Liver (tissue), 8 donors: ENCODE measurements at regions not wholly inside any gene's neighbourhood (a gene's known extent, or its start where the extent isn't known, plus 50 kb on each side); places are given as distances from the start of the nearest gene placed in this dataset.

Source experiments
- DNase-seq: peaks from one replicate; pipeline ENCODE4 v3.0.0-alpha.2; 2017; ENCODE audit warnings: low spot score
- H3K27ac ChIP-seq, 2 donors: one replicate each; pipeline ENCODE4 v1.7.0; 2013; ENCODE audit warnings: inconsistent platforms in 2 of 2, low read length in 2 of 2, control low read depth in 1 of 2, low read depth in 1 of 2, mild to moderate bottlenecking in 1 of 2
- H3K27me3 ChIP-seq, 4 donors: one replicate each; pipeline versions ENCODE4 v1.6.1 to v1.7.0; 2013; ENCODE audit warnings: low read length in 3 of 4, inconsistent platforms in 1 of 4, mild to moderate bottlenecking in 1 of 4, moderate library complexity in 1 of 4; ENCODE audit not compliant: control insufficient read depth in 4 of 4, insufficient read depth in 4 of 4
- H3K36me3 ChIP-seq, 4 donors: one replicate each; pipeline versions ENCODE4 v1.6.1 to v1.7.0; 2013; ENCODE audit warnings: low read length in 3 of 4, mild to moderate bottlenecking in 3 of 4, low read depth in 1 of 4, moderate library complexity in 1 of 4; ENCODE audit not compliant: control insufficient read depth in 4 of 4, insufficient read depth in 3 of 4
- H3K4me1 ChIP-seq, 4 donors: one replicate each; pipeline versions ENCODE4 v1.6.1 to v1.7.0; 2013; ENCODE audit warnings: low read length in 3 of 4, mild to moderate bottlenecking in 3 of 4, moderate library complexity in 1 of 4; ENCODE audit not compliant: control insufficient read depth in 4 of 4, insufficient read depth in 4 of 4
- H3K4me3 ChIP-seq, 3 donors: one replicate each; pipeline versions ENCODE4 v1.6.1 to v1.7.0; 2013; ENCODE audit warnings: low read length in 3 of 3, control low read depth in 1 of 3, low read depth in 1 of 3, mild to moderate bottlenecking in 1 of 3
- H3K9ac ChIP-seq, 2 donors: one replicate each; pipeline ENCODE4 v1.7.0; 2013; ENCODE audit warnings: low read length in 2 of 2, mild to moderate bottlenecking in 2 of 2, moderate library complexity in 2 of 2, control low read depth in 1 of 2, low read depth in 1 of 2
- H3K9me3 ChIP-seq, 4 donors: one replicate each; pipeline versions ENCODE4 v1.6.1 to v1.7.0; 2013; ENCODE audit warnings: low read length in 3 of 4; ENCODE audit not compliant: control insufficient read depth in 4 of 4
- ATF3 ChIP-seq: IDR thresholded peaks from 2 replicates; pipeline ENCODE4 v1.6.1; 2016; ENCODE audit warnings: antibody characterized with exemption
- CTCF ChIP-seq: fragments of 150-350 bp; IDR thresholded peaks from 2 replicates; pipeline ENCODE4 v1.5.1; 2017; ENCODE audit warnings: improper control_type of control experiment, low read depth, low read length; ENCODE audit not compliant: missing input control
- EGR1 ChIP-seq, 2 donors: IDR thresholded peaks; 2 replicates each; pipeline ENCODE4 v1.6.1; 2016 to 2018; ENCODE audit warnings: antibody characterized with exemption in 2 of 2, low read depth in 2 of 2
- FOXA1 ChIP-seq: IDR thresholded peaks from 2 replicates; pipeline ENCODE4 v1.6.1; 2016; ENCODE audit warnings: antibody characterized with exemption
- FOXA2 ChIP-seq: IDR thresholded peaks from 2 replicates; pipeline ENCODE4 v1.6.1; 2016; ENCODE audit warnings: antibody characterized with exemption
- HNF4A ChIP-seq, 2 donors: conservative IDR thresholded peaks; 2 replicates each; pipeline ENCODE4 v1.6.1; 2016; ENCODE audit warnings: antibody characterized with exemption in 2 of 2, mild to moderate bottlenecking in 2 of 2
- HNF4G ChIP-seq: IDR thresholded peaks from 2 replicates; pipeline ENCODE4 v1.6.1; 2016; ENCODE audit warnings: antibody characterized with exemption
- JUND ChIP-seq, 2 donors: IDR thresholded peaks; 2 replicates each; pipeline ENCODE4 v1.6.1; 2016; ENCODE audit warnings: antibody characterized with exemption in 2 of 2
- MAX ChIP-seq: IDR thresholded peaks from 2 replicates; pipeline ENCODE4 v1.6.1; 2016; ENCODE audit warnings: antibody characterized with exemption
- NR2F2 ChIP-seq: IDR thresholded peaks from 2 replicates; pipeline ENCODE4 v1.6.1; 2016; ENCODE audit warnings: antibody characterized with exemption
- RAD21 ChIP-seq, 2 donors: IDR thresholded peaks; 2 replicates each; pipeline ENCODE4 v1.6.1; 2016; ENCODE audit warnings: antibody characterized with exemption in 2 of 2, mild to moderate bottlenecking in 2 of 2
- REST ChIP-seq: IDR thresholded peaks from 2 replicates; pipeline ENCODE4 v1.6.1; 2016; ENCODE audit warnings: antibody characterized with exemption, mild to moderate bottlenecking
- SP1 ChIP-seq: IDR thresholded peaks from 2 replicates; pipeline ENCODE4 v1.6.1; 2018; ENCODE audit warnings: antibody characterized with exemption, mild to moderate bottlenecking
- TAF1 ChIP-seq: conservative IDR thresholded peaks from 2 replicates; pipeline ENCODE4 v1.6.1; 2016; ENCODE audit warnings: antibody characterized with exemption, mild to moderate bottlenecking
- YY1 ChIP-seq: IDR thresholded peaks from 2 replicates; pipeline ENCODE4 v1.6.1; 2016; ENCODE audit warnings: antibody characterized with exemption, mild to moderate bottlenecking
- ZBTB33 ChIP-seq: IDR thresholded peaks from 2 replicates; pipeline ENCODE4 v1.6.1; 2016; ENCODE audit warnings: antibody characterized with exemption
- WGBS: extraction: QIAGEN DNeasy Blood & Tissue Kit; methylation state at CpG from one replicate; pipeline ENCODE4 v1.1.7; 2013; 5-methylcytosine and 5-hydroxymethylcytosine counted together
- donor health status: healthy.
- donor health status: healthy.
- donor health status: healthy.
- donor health status: healthy.
- donor health status: healthy.

- 91% methylated on average over 10 of the region's 10 CpGs for WGBS
- Histone ChIP-seq H3K27ac (no peak overlapping the region), H3K4me3 (no peak overlapping the region), H3K4me1 (no peaks in the 10 kb centered on the region), H3K36me3 (no peaks in the 10 kb centered on the region), H3K9me3 (no peaks in the 10 kb centered on the region), H3K9ac (no peak overlapping the region), H3K27me3 (peaks cover 0 to 1% (median 0%) of the 10 kb centered on the region in 4 donors)
- no peak for DNase-seq
- TF ChIP-seq REST (no peak), NR2F2 (no peak), SP1 (no peak)
Measured at GRCh38 chr14:101446387-101446969, 114.8 kb upstream of the DIO3 start.

- WGBS = 85% methylated on average over 7 of the region's 7 CpGs
- Histone ChIP-seq H3K4me1 (no peaks in the 10 kb centered on the region), H3K27ac (no peak overlapping the region), H3K9me3 (no peaks in the 10 kb centered on the region), H3K9ac (no peak overlapping the region), H3K36me3 (no peaks in the 10 kb centered on the region), H3K27me3 (no peaks in the 10 kb centered on the region), H3K4me3 (no peak overlapping the region)
- no peak for DNase-seq
- no peak for TF ChIP-seq REST
- no peak for TF ChIP-seq TAF1
- no peak for TF ChIP-seq HNF4G
- no peak for TF ChIP-seq EGR1 (IDR thresholded peaks at IDR 0.05; ENCODE audit: low read depth in 2 of 2)
- no peak for TF ChIP-seq JUND (IDR thresholded peaks at IDR 0.05)
- no peak for TF ChIP-seq FOXA1
- TF ChIP-seq YY1 = no peak
- TF ChIP-seq MAX = no peak
- no peak for TF ChIP-seq CTCF
- no peak for TF ChIP-seq RAD21 (IDR thresholded peaks at IDR 0.05)
- no peak for TF ChIP-seq SP1
- no peak for TF ChIP-seq HNF4A (conservative IDR thresholded peaks at IDR 0.05)
- TF ChIP-seq FOXA2 = no peak
- TF ChIP-seq ATF3 = no peak
- TF ChIP-seq ZBTB33 = no peak
- no peak for TF ChIP-seq NR2F2
Measured at GRCh38 chr14:101449114-101449513, 112.2 kb upstream of the DIO3 start.
